Type B pancreatic cell (in vitro differentiated cells): ENCODE measurements at regions not wholly inside any gene's neighbourhood (a gene's known extent, or its start where the extent isn't known, plus 50 kb on each side); places are given as distances from the start of the nearest gene placed in this dataset.
"Not testable (repeated sequence)": the region's sequence is repeated elsewhere in the genome, so short reads cannot be mapped to it uniquely, and the experiment has no call there.

Experiments
- DNase-seq: peaks from one replicate; pipeline ENCODE4 v3.0.0; 2021; ENCODE audit warnings: mixed read lengths; ENCODE audit not compliant: unreplicated experiment; ENCODE audit errors: extremely low spot score
- H3K27ac Mint-ChIP-seq: 2 replicates; pipeline ENCODE4 v1.8.0; 2021; ENCODE audit warnings: mild to moderate bottlenecking, mixed read lengths
- H3K27me3 Mint-ChIP-seq: 2 replicates; pipeline ENCODE4 v1.8.0; 2021; ENCODE audit warnings: mixed read lengths
- H3K36me3 Mint-ChIP-seq: 2 replicates; pipeline ENCODE4 v1.8.0; 2021; ENCODE audit warnings: mixed read lengths
- H3K4me1 Mint-ChIP-seq: one replicate; pipeline ENCODE4 v1.8.0; 2021; ENCODE audit warnings: mixed read lengths; ENCODE audit not compliant: unreplicated experiment
- H3K4me3 Mint-ChIP-seq: 2 replicates; pipeline ENCODE4 v1.8.0; 2021; ENCODE audit warnings: mild to moderate bottlenecking, mixed read lengths
- H3K9me3 Mint-ChIP-seq: 2 replicates; pipeline ENCODE4 v1.8.0; 2021; ENCODE audit warnings: mixed read lengths

- H3K27ac Mint-ChIP-seq, H3K9me3 Mint-ChIP-seq, H3K27me3 Mint-ChIP-seq, H3K4me1 Mint-ChIP-seq, H3K36me3 Mint-ChIP-seq, H3K4me3 Mint-ChIP-seq: not testable (repeated sequence)
- peak; percentile 43 for DNase-seq
These were observed 663.0 kb downstream of the FOXD4L5 start for GRCh38 chr9:64622058-64622457.
